BJ (cell line): ENCODE measurements at regions not wholly inside any gene's neighbourhood (a gene's known extent, or its start where the extent isn't known, plus 50 kb on each side); places are given as distances from the start of the nearest gene placed in this dataset.

ENCODE experiments used
- CTCF ChIA-PET: fragments of 350-600 bp; formaldehyde crosslinking; extraction: SDS; loops from one replicate; lab custom pipeline; 2021; ENCODE audit warnings: antibody characterized with exemption, inconsistent platforms; lab: Yijun Ruan, JAX
- POLR2A ChIA-PET: fragments of 300-600 bp; sonication (Branson Sonifier 250); formaldehyde crosslinking; extraction: SDS; loops from one replicate; lab custom pipeline; 2021; ENCODE audit warnings: antibody characterized with exemption; lab: Charles Lee
- DNase-seq: peaks from one replicate; pipeline ENCODE4 v3.0.0-alpha.2; 2011; ENCODE audit warnings: low read depth
- H3K27me3 ChIP-seq: 2 replicates; pipeline ENCODE4 v1.6.0; 2011; ENCODE audit warnings: low read length; ENCODE audit not compliant: control insufficient read depth, insufficient read depth
- H3K36me3 ChIP-seq: 2 replicates; pipeline ENCODE4 v1.5.1; 2011; ENCODE audit warnings: low read length; ENCODE audit not compliant: control insufficient read depth, insufficient read depth
- H3K4me3 ChIP-seq: 2 replicates; pipeline ENCODE4 v1.5.1; 2011; ENCODE audit warnings: low read depth, mild to moderate bottlenecking, control low read depth, low read length
- TF ChIP-seq, protein P1 (sequence below): IDR thresholded peaks from 2 replicates; pipeline ENCODE4 v1.5.1; 2011; ENCODE audit warnings: low read depth, mild to moderate bottlenecking, control low read depth, inconsistent platforms, low read length, moderate library complexity; ENCODE audit not compliant: insufficient read depth

GRCh38 chr15:39451121-39451688, 129.7 kb upstream of the THBS1 start:
- DNase-seq, result no peak
- CTCF ChIA-PET, result interaction anchor here (1.0 kb wide), 1 partner anchor 22 kb away, joined by 3 read pairs; no protein-coding TSS in a partner anchor
- Histone ChIP-seq H3K36me3 (no peaks in the 10 kb centered on the region), H3K27me3 (no peaks in the 10 kb centered on the region), H3K4me3 (no peak overlapping the region)
- POLR2A ChIA-PET, result interaction anchor here (0.6 kb wide), 1 partner anchor 454 kb away, joined by 7 read pairs; no protein-coding TSS in a partner anchor
- TF ChIP-seq, protein P1, sequence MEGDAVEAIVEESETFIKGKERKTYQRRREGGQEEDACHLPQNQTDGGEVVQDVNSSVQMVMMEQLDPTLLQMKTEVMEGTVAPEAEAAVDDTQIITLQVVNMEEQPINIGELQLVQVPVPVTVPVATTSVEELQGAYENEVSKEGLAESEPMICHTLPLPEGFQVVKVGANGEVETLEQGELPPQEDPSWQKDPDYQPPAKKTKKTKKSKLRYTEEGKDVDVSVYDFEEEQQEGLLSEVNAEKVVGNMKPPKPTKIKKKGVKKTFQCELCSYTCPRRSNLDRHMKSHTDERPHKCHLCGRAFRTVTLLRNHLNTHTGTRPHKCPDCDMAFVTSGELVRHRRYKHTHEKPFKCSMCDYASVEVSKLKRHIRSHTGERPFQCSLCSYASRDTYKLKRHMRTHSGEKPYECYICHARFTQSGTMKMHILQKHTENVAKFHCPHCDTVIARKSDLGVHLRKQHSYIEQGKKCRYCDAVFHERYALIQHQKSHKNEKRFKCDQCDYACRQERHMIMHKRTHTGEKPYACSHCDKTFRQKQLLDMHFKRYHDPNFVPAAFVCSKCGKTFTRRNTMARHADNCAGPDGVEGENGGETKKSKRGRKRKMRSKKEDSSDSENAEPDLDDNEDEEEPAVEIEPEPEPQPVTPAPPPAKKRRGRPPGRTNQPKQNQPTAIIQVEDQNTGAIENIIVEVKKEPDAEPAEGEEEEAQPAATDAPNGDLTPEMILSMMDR, result no peak

- Histone ChIP-seq H3K27me3 (no peaks in the 10 kb centered on the region), H3K4me3 (no peak overlapping the region), H3K36me3 (no peaks in the 10 kb centered on the region)
- POLR2A ChIA-PET, result interaction anchor here (0.6 kb wide), 1 partner anchor 454 kb away, joined by 7 read pairs; no protein-coding TSS in a partner anchor
- DNase-seq, result no peak
- CTCF ChIA-PET, result interaction anchor here (1.0 kb wide), 1 partner anchor 23 kb away, joined by 3 read pairs; no protein-coding TSS in a partner anchor
- TF ChIP-seq, protein P1, result no peak
These were observed 129.0 kb upstream of the THBS1 start for GRCh38 chr15:39451871-39452270.

DNA sequence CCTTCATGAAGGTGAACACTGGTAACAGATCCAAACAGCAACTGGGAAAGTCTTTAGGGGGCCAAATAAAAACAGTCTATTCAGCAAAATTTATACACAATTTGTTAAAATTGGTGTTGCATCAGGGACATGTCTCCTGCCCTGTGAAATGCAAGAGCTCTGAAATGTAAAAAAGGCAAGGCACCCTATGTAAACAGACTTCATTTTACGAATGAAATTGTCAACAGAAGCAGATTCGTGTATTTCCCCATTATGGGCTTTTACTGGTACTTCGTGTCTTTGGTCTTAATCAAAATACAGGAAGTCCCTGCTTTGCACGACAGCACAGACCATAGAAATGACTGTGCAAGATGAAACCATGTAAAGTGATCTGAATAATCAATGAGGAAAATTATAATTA, 127.3 kb upstream of the THBS1 start:
- ChIA-PET POLR2A (no interaction called here), CTCF (no interaction called here)
- Histone ChIP-seq H3K4me3 (no peak overlapping the region), H3K36me3 (no peaks in the 10 kb centered on the region), H3K27me3 (no peaks in the 10 kb centered on the region)
- no peak for DNase-seq
- TF ChIP-seq, protein P1, result no peak

DNA sequence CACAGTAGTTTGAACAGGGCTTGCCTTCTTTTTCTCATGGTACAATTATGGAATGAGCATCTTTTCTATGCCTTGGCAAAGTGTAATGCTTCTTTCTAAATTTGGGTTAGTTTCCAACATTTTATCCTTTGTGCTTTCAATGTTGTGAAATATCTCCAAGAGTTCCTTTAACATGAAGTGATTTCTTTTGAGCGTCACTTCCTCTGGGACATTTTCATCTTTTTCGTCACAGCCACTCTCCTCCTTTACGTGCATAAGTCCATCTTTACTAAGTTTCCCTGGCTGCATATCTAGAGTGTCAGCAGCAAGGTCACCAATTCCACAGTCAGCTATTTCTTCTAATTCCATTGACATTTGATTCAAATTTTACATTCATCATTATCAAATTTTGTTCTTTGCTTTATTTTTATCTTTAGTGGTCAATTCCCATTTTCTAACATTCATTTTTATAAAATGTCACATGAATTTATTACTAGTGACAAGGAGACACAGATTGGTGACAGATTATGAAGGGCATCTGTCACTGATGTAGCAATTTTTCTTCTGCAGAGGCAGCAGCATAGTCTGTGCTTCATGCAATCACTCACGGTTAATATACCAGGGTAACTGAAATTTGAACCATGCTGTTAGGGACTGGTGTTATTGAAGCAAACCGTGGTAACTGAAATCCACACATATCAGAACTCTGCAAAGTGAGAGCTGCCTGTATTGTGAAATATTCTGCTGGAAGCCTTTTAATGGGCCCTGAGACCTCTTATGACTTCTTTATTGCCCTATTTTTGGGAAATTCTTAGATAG, 126.5 kb upstream of the THBS1 start:
- TF ChIP-seq, protein P1, result no peak
- no peaks in the 10 kb centered on the region for H3K27me3 ChIP-seq
- ChIA-PET CTCF (no interaction called here), POLR2A (interaction anchor here (0.5 to 1.6 kb wide), 2 partner anchors 12 to 23 kb away, joined by 3 to 6 read pairs; no protein-coding TSS in a partner anchor)
- DNase-seq, result no peak
- no peak overlapping the region for H3K4me3 ChIP-seq
- no peaks in the 10 kb centered on the region for H3K36me3 ChIP-seq

GRCh38 chr15:39455471-39455991, 125.3 kb upstream of the THBS1 start:
- POLR2A ChIA-PET, result interaction anchor here (0.6 to 1.6 kb wide), 2 partner anchors 11 to 13 kb away, joined by 3 to 6 read pairs; no protein-coding TSS in a partner anchor
- no peak for DNase-seq
- CTCF ChIA-PET, result interaction anchor here (1.0 kb wide), 1 partner anchor 10 kb away, joined by 5 read pairs; no protein-coding TSS in a partner anchor
- Histone ChIP-seq H3K4me3 (no peak overlapping the region), H3K27me3 (no peaks in the 10 kb centered on the region), H3K36me3 (no peaks in the 10 kb centered on the region)
- TF ChIP-seq, protein P1, result no peak
